ENCODE measurements at regions not wholly inside any gene's neighbourhood (a gene's known extent, or its start where the extent isn't known, plus 50 kb on each side); places are given as distances from the start of the nearest gene placed in this dataset.

DNA sequence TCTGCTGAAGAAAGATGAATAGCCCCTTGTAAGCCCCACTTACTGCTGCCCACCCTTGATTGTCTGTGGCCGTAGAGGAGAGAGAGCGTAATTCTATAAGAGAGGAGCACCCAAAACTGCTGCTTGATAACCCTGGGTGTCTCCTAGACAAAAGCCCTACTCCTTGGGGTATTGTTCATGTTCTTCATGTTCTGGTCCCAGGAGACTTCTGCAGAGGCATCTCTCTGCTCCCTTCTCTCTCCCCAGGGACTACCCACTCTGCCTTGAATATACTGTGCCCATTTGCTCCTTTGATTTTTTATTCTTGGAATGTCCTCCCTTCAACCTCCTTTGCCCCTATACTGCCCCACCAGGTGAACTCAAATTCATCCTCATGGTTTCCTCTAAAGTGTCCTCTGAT lies 417.8 kb upstream of the CADM1 start:
- H3F3A ChIP-seq (ENCODE audit: insufficient read depth): no peaks in the 10 kb centered on the region
- no peaks in the 10 kb centered on the region for H3K36me3 ChIP-seq (ENCODE audit: low read depth)
- no peak for DNase-seq
- no peak overlapping the region for H3K4me3 ChIP-seq
- no peaks in the 10 kb centered on the region for H3K4me1 ChIP-seq (ENCODE audit: insufficient read depth)
- H4K20me1 ChIP-seq (ENCODE audit: insufficient read depth): no peaks in the 10 kb centered on the region
- WGBS, 2 experiments (ENCODE audit: low coverage in 1 of 2, low lambda C conversion rate in 2 of 2, missing lambda C conversion rate in 2 of 2): 31 to 34% methylated on average over 2 of the region's 2 CpGs
- in situ Hi-C loops (cut with MboI): no loop called here
- no peak overlapping the region for H3K9ac ChIP-seq
- TF ChIP-seq EZH2phosphoT487 (IDR thresholded peaks at IDR 0.05; ENCODE audit: insufficient read depth, low read depth) (no peak), EZH2 (IDR thresholded peaks at IDR 0.05; ENCODE audit: insufficient read depth, poor library complexity, severe bottlenecking) (no peak)
- H3K4me2 ChIP-seq (ENCODE audit: unreplicated experiment): no peak overlapping the region
- no peaks in the 10 kb centered on the region for H3K27me3 ChIP-seq (replicated peaks; ENCODE audit: insufficient read depth)
- H3K79me2 ChIP-seq (ENCODE audit: insufficient read depth): no peaks in the 10 kb centered on the region
- H2AFZ ChIP-seq: no peak overlapping the region
- H3K27ac ChIP-seq: no peak overlapping the region
- H3K9me3 ChIP-seq (ENCODE audit: low read depth): no peaks in the 10 kb centered on the region
- H3K9me2 ChIP-seq (ENCODE audit: insufficient read depth): no peaks in the 10 kb centered on the region

DNA sequence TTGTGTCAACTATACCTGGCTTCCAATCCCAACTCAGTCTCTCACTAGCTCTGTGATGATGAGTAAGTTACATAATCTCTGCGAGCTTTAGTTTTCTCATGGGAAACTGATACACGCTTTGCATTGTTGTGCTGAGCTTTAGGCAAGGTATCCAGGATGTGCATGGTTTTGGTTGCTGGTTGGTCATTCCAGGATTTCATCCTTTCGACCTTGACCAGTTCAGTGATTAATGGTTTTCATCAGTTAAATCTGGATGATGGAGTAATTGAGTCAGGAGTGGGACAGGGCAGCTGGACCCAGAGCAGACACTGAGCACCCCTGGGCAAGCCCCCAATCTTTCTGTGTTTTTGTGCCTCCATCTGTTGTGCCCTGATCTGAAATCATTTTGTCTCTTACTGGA lies 417.3 kb upstream of the CADM1 start:
- Histone ChIP-seq H3K36me3 (ENCODE audit: low read depth) (no peaks in the 10 kb centered on the region), H2AFZ (no peak overlapping the region), H3K4me2 (ENCODE audit: unreplicated experiment) (no peak overlapping the region), H3K9ac (no peak overlapping the region), H3K9me2 (ENCODE audit: insufficient read depth) (no peaks in the 10 kb centered on the region), H3F3A (ENCODE audit: insufficient read depth) (no peaks in the 10 kb centered on the region), H3K4me3 (no peak overlapping the region), H3K4me1 (ENCODE audit: insufficient read depth) (no peaks in the 10 kb centered on the region), H3K27ac (no peak overlapping the region), H3K27me3 (replicated peaks; ENCODE audit: insufficient read depth) (no peaks in the 10 kb centered on the region), H4K20me1 (ENCODE audit: insufficient read depth) (no peaks in the 10 kb centered on the region), H3K79me2 (ENCODE audit: insufficient read depth) (no peaks in the 10 kb centered on the region), H3K9me3 (ENCODE audit: low read depth) (no peaks in the 10 kb centered on the region)
- 24 to 25% methylated on average over 3 of the region's 3 CpGs for WGBS, 2 experiments (ENCODE audit: low coverage in 1 of 2, low lambda C conversion rate in 2 of 2, missing lambda C conversion rate in 2 of 2)
- in situ Hi-C loops (cut with MboI): no loop called here
- TF ChIP-seq EZH2 (IDR thresholded peaks at IDR 0.05; ENCODE audit: insufficient read depth, poor library complexity, severe bottlenecking) (no peak), EZH2phosphoT487 (IDR thresholded peaks at IDR 0.05; ENCODE audit: insufficient read depth, low read depth) (no peak)
- no peak for DNase-seq

DNA sequence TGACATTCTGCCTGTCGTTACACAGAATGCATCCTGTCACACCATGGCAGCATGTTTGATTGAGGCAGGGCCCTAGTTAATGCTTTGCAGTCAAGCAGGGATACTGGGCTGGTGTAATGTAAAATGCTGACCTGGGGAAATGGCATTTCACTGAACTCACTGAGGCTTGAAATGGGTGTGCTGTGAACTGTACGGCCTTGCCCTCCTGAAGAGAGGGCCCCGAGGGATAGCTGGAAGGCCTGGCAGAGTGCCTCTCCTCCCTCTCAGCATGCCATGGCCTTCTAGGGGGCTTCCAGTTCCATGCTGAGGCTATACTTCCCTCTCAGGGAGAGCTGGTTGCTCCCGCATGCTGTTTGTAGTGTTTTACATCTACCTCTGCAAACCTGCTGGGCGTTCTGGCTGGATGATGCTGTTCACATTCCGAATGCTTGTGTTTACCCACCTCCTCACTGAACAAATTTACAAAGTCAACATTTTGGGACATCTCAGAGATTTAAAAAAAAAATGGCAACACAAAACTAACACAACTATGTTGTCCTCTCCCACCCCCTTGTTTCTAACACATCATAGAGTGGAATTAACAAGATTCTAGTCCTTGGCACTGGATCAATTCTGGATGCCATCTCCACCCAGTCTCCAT lies 416.7 kb upstream of the CADM1 start:
- H3K79me2 ChIP-seq (ENCODE audit: insufficient read depth): no peaks in the 10 kb centered on the region
- no peaks in the 10 kb centered on the region for H3K4me1 ChIP-seq (ENCODE audit: insufficient read depth)
- no peaks in the 10 kb centered on the region for H3K36me3 ChIP-seq (ENCODE audit: low read depth)
- WGBS, 2 experiments (ENCODE audit: low coverage in 1 of 2, low lambda C conversion rate in 2 of 2, missing lambda C conversion rate in 2 of 2): 13 to 17% methylated on average over 6 of the region's 6 CpGs
- H3K27ac ChIP-seq: no peak overlapping the region
- H3F3A ChIP-seq (ENCODE audit: insufficient read depth): no peaks in the 10 kb centered on the region
- no peaks in the 10 kb centered on the region for H3K9me2 ChIP-seq (ENCODE audit: insufficient read depth)
- no peak overlapping the region for H3K9ac ChIP-seq
- in situ Hi-C loops (cut with MboI): no loop called here
- no peak overlapping the region for H3K4me2 ChIP-seq (ENCODE audit: unreplicated experiment)
- no peaks in the 10 kb centered on the region for H3K9me3 ChIP-seq (ENCODE audit: low read depth)
- DNase-seq: no peak
- no peak for TF ChIP-seq EZH2phosphoT487 (IDR thresholded peaks at IDR 0.05; ENCODE audit: insufficient read depth, low read depth)
- no peak for TF ChIP-seq EZH2 (IDR thresholded peaks at IDR 0.05; ENCODE audit: insufficient read depth, poor library complexity, severe bottlenecking)
- H4K20me1 ChIP-seq (ENCODE audit: insufficient read depth): no peaks in the 10 kb centered on the region
- H2AFZ ChIP-seq: no peak overlapping the region
- H3K27me3 ChIP-seq (replicated peaks; ENCODE audit: insufficient read depth): no peaks in the 10 kb centered on the region
- H3K4me3 ChIP-seq: no peak overlapping the region

- no peaks in the 10 kb centered on the region for H3F3A ChIP-seq (ENCODE audit: insufficient read depth)
- no peaks in the 10 kb centered on the region for H3K9me3 ChIP-seq (ENCODE audit: low read depth)
- no peaks in the 10 kb centered on the region for H3K36me3 ChIP-seq (ENCODE audit: low read depth)
- H3K27ac ChIP-seq: no peak overlapping the region
- no peaks in the 10 kb centered on the region for H3K9me2 ChIP-seq (ENCODE audit: insufficient read depth)
- H3K4me3 ChIP-seq: no peak overlapping the region
- no peaks in the 10 kb centered on the region for H4K20me1 ChIP-seq (ENCODE audit: insufficient read depth)
- H3K79me2 ChIP-seq (ENCODE audit: insufficient read depth): no peaks in the 10 kb centered on the region
- no peaks in the 10 kb centered on the region for H3K27me3 ChIP-seq (replicated peaks; ENCODE audit: insufficient read depth)
- no peak overlapping the region for H2AFZ ChIP-seq
- in situ Hi-C loops (cut with MboI): no loop called here
- H3K4me2 ChIP-seq (ENCODE audit: unreplicated experiment): no peak overlapping the region
- TF ChIP-seq EZH2phosphoT487 (IDR thresholded peaks at IDR 0.05; ENCODE audit: insufficient read depth, low read depth) (no peak), EZH2 (IDR thresholded peaks at IDR 0.05; ENCODE audit: insufficient read depth, poor library complexity, severe bottlenecking) (no peak)
- no peak for DNase-seq
- no peaks in the 10 kb centered on the region for H3K4me1 ChIP-seq (ENCODE audit: insufficient read depth)
- no peak overlapping the region for H3K9ac ChIP-seq
- WGBS, 2 experiments (ENCODE audit: low coverage in 1 of 2, low lambda C conversion rate in 2 of 2, missing lambda C conversion rate in 2 of 2): 3 to 7% methylated on average over 1 of the region's 1 CpG
Observed at GRCh38 chr11:115920092-115920461, 415.9 kb upstream of the CADM1 start.

All from GM23248 (cell line).